Smooth muscle cell (in vitro differentiated cells): ENCODE measurements at regions not wholly inside any gene's neighbourhood (a gene's known extent, or its start where the extent isn't known, plus 50 kb on each side); places are given as distances from the start of the nearest gene placed in this dataset.

ENCODE experiments used
- DNase-seq: peaks from one replicate; lab custom pipeline; 2025; ENCODE audit not compliant: unreplicated experiment; lab: John Stamatoyannopoulos, UW
- H2AFZ ChIP-seq: fragments of 200-600 bp; sonication (generic); 2 replicates; pipeline ENCODE4 v1.6.0; 2016; ENCODE audit warnings: antibody characterized with exemption, low read depth, mild to moderate bottlenecking
- H3F3A ChIP-seq: fragments of 200-600 bp; sonication (generic); 2 replicates; pipeline ENCODE4 v1.6.0; 2017; ENCODE audit warnings: antibody characterized with exemption, low read depth
- H3K27ac ChIP-seq: fragments of 200-600 bp; sonication (generic); 2 replicates; pipeline ENCODE4 v1.5.1; 2016; ENCODE audit warnings: low read depth, mild to moderate bottlenecking
- H3K27me3 ChIP-seq: fragments of 200-600 bp; sonication (generic); 2 replicates; pipeline ENCODE4 v1.6.1; 2016; ENCODE audit warnings: low read depth, mild to moderate bottlenecking
- H3K36me3 ChIP-seq: fragments of 200-600 bp; sonication (generic); 2 replicates; pipeline ENCODE4 v1.5.1; 2016; ENCODE audit warnings: low read depth
- H3K4me1 ChIP-seq: fragments of 200-600 bp; sonication (generic); 2 replicates; pipeline ENCODE4 v1.5.1; 2016; ENCODE audit warnings: low read depth
- H3K4me2 ChIP-seq: fragments of 200-600 bp; sonication (generic); 2 replicates; pipeline ENCODE4 v1.6.0; 2016; ENCODE audit warnings: mild to moderate bottlenecking
- H3K4me3 ChIP-seq: fragments of 200-600 bp; sonication (generic); 2 replicates; pipeline ENCODE4 v1.5.1; 2016; ENCODE audit warnings: mild to moderate bottlenecking
- H3K79me2 ChIP-seq: fragments of 200-600 bp; sonication (generic); 2 replicates; pipeline ENCODE4 v1.6.0; 2016; ENCODE audit warnings: low read depth, mild to moderate bottlenecking
- H3K9ac ChIP-seq: fragments of 200-600 bp; sonication (generic); 2 replicates; pipeline ENCODE4 v1.6.0; 2016; ENCODE audit warnings: low read depth
- H3K9me3 ChIP-seq: fragments of 200-600 bp; sonication (generic); replicated peaks from 2 replicates; pipeline ENCODE4 v1.5.1; 2016; ENCODE audit warnings: low read depth
- H4K20me1 ChIP-seq: fragments of 200-600 bp; sonication (generic); 2 replicates; pipeline ENCODE4 v1.6.0; 2016; ENCODE audit warnings: low read depth
- CTCF ChIP-seq: fragments of 200-600 bp; sonication (generic); IDR thresholded peaks from 2 replicates; pipeline ENCODE4 v1.5.1; 2017; ENCODE audit warnings: borderline replicate concordance, mild to moderate bottlenecking, antibody characterized with exemption; ENCODE audit not compliant: insufficient read depth, poor library complexity, severe bottlenecking
- WGBS: methylation state at CpG from one replicate; pipeline ENCODE4 v1.1.7; 2016; ENCODE audit warnings: low lambda C conversion rate; 5-methylcytosine and 5-hydroxymethylcytosine counted together

GRCh38 chr2:121869363-121869762 is 113.9 kb downstream of the TSN start:
- Histone ChIP-seq H3K9me3 (no peaks in the 10 kb centered on the region), H3K4me1 (peaks cover 10% of the 10 kb centered on the region), H3F3A (no peaks in the 10 kb centered on the region), H3K4me3 (no peak overlapping the region), H3K27me3 (peaks cover 5% of the 10 kb centered on the region), H3K27ac (no peak overlapping the region), H4K20me1 (no peaks in the 10 kb centered on the region), H3K9ac (no peak overlapping the region), H3K4me2 (no peak overlapping the region), H2AFZ (no peak overlapping the region), H3K36me3 (no peaks in the 10 kb centered on the region), H3K79me2 (no peaks in the 10 kb centered on the region)
- no peak for TF ChIP-seq CTCF
- 87% methylated on average over 7 of the region's 7 CpGs for WGBS
- no peak for DNase-seq

GRCh38 chr2:121869873-121870272 is 114.4 kb downstream of the TSN start:
- Histone ChIP-seq H3F3A (no peaks in the 10 kb centered on the region), H3K36me3 (no peaks in the 10 kb centered on the region), H3K4me2 (no peak overlapping the region), H3K27me3 (peaks cover 5% of the 10 kb centered on the region), H4K20me1 (no peaks in the 10 kb centered on the region), H3K27ac (no peak overlapping the region), H3K9me3 (no peaks in the 10 kb centered on the region), H3K79me2 (no peaks in the 10 kb centered on the region), H3K9ac (no peak overlapping the region), H3K4me3 (no peak overlapping the region), H3K4me1 (peaks cover 10% of the 10 kb centered on the region), H2AFZ (no peak overlapping the region)
- no peak for DNase-seq
- WGBS = 87% methylated on average over 5 of the region's 5 CpGs
- no peak for TF ChIP-seq CTCF

- DNase-seq = no peak
- Histone ChIP-seq H3K9ac (no peak overlapping the region), H3F3A (no peaks in the 10 kb centered on the region), H3K36me3 (no peaks in the 10 kb centered on the region), H3K27ac (no peak overlapping the region), H4K20me1 (no peaks in the 10 kb centered on the region), H3K4me1 (peaks cover 10% of the 10 kb centered on the region), H3K27me3 (peaks cover 7% of the 10 kb centered on the region), H3K9me3 (no peaks in the 10 kb centered on the region), H3K4me3 (no peak overlapping the region), H2AFZ (no peak overlapping the region), H3K79me2 (no peaks in the 10 kb centered on the region), H3K4me2 (no peak overlapping the region)
- TF ChIP-seq CTCF = no peak
- WGBS = 91% methylated on average over 2 of the region's 2 CpGs
These were observed 117.2 kb downstream of the TSN start for GRCh38 chr2:121872651-121873050.

GRCh38 chr2:121873864-121874263 is 118.4 kb downstream of the TSN start:
- Histone ChIP-seq H3K4me1 (peaks cover 9% of the 10 kb centered on the region), H3K9me3 (no peaks in the 10 kb centered on the region), H3K9ac (no peak overlapping the region), H2AFZ (no peak overlapping the region), H4K20me1 (no peaks in the 10 kb centered on the region), H3K4me2 (no peak overlapping the region), H3K36me3 (no peaks in the 10 kb centered on the region), H3K4me3 (no peak overlapping the region), H3K27ac (no peak overlapping the region), H3F3A (no peaks in the 10 kb centered on the region), H3K27me3 (peaks cover 4% of the 10 kb centered on the region), H3K79me2 (no peaks in the 10 kb centered on the region)
- WGBS = 83% methylated on average over 7 of the region's 7 CpGs
- no peak for TF ChIP-seq CTCF
- DNase-seq = no peak
